HEK293T (cell line): ENCODE measurements at regions not wholly inside any gene's neighbourhood (a gene's known extent, or its start where the extent isn't known, plus 50 kb on each side); places are given as distances from the start of the nearest gene placed in this dataset.

ENCODE experiments used
- CTCF ChIA-PET: fragments of 350-600 bp; formaldehyde crosslinking; extraction: SDS; loops from one replicate; lab custom pipeline; 2021; ENCODE audit warnings: antibody characterized with exemption, inconsistent platforms; lab: Yijun Ruan, JAX
- POLR2A ChIA-PET: fragments of 350-600 bp; formaldehyde crosslinking; extraction: SDS; loops from one replicate; lab custom pipeline; 2020; ENCODE audit warnings: antibody characterized with exemption, inconsistent platforms; lab: Yijun Ruan, JAX
- DNase-seq: peaks from one replicate; pipeline ENCODE4 v3.0.0; 2012; ENCODE audit warnings: mixed read lengths; ENCODE audit errors: extremely low spot score
- ARNT ChIP-seq: fragments of 450-650 bp; IDR thresholded peaks from 2 replicates; pipeline ENCODE4 v1.6.1; 2017; ENCODE audit warnings: mild to moderate bottlenecking
- BHLHE40 ChIP-seq: fragments of 450-650 bp; IDR thresholded peaks from 2 replicates; pipeline ENCODE4 v1.6.1; 2016; ENCODE audit warnings: mild to moderate bottlenecking, moderate library complexity, borderline replicate concordance
- CTBP1 ChIP-seq: fragments of 450-650 bp; IDR thresholded peaks from 2 replicates; pipeline ENCODE4 v1.6.1; 2016; ENCODE audit warnings: borderline replicate concordance
- ELF4 ChIP-seq: fragments of 450-650 bp; IDR thresholded peaks from 2 replicates; pipeline ENCODE4 v1.6.1; 2017; ENCODE audit warnings: antibody characterized with exemption
- FOXA1 ChIP-seq: fragments of 450-650 bp; IDR thresholded peaks from 2 replicates; pipeline ENCODE4 v1.6.1; 2016; ENCODE audit warnings: mild to moderate bottlenecking
- FOXK2 ChIP-seq: fragments of 450-650 bp; IDR thresholded peaks from 2 replicates; pipeline ENCODE4 v1.6.1; 2016; ENCODE audit warnings: mild to moderate bottlenecking
- FOXM1 ChIP-seq: fragments of 450-650 bp; IDR thresholded peaks from 2 replicates; pipeline ENCODE4 v1.6.1; 2017; ENCODE audit warnings: mild to moderate bottlenecking, borderline replicate concordance
- HDGF ChIP-seq: fragments of 450-650 bp; IDR thresholded peaks from 2 replicates; pipeline ENCODE4 v1.6.1; 2017; ENCODE audit warnings: antibody characterized with exemption, borderline replicate concordance
- L3MBTL2 ChIP-seq: fragments of 450-650 bp; conservative IDR thresholded peaks from 2 replicates; pipeline ENCODE4 v1.6.1; 2016; ENCODE audit warnings: mild to moderate bottlenecking
- LEF1 ChIP-seq: fragments of 450-650 bp; IDR thresholded peaks from 2 replicates; pipeline ENCODE4 v1.6.1; 2017; ENCODE audit warnings: mild to moderate bottlenecking, borderline replicate concordance
- NFRKB ChIP-seq: fragments of 450-650 bp; IDR thresholded peaks from 2 replicates; pipeline ENCODE4 v1.6.1; 2016; ENCODE audit warnings: mild to moderate bottlenecking, moderate library complexity
- SP1 ChIP-seq: fragments of 450-650 bp; IDR thresholded peaks from 2 replicates; pipeline ENCODE4 v1.6.1; 2017
- SUZ12 ChIP-seq: fragments of 450-650 bp; IDR thresholded peaks from 2 replicates; pipeline ENCODE4 v1.6.1; 2016; ENCODE audit warnings: mild to moderate bottlenecking
- TARDBP ChIP-seq: fragments of 450-650 bp; IDR thresholded peaks from 2 replicates; pipeline ENCODE4 v1.6.1; 2016
- ZNF384 ChIP-seq: fragments of 450-650 bp; IDR thresholded peaks from 2 replicates; pipeline ENCODE4 v1.6.1; 2016
- TF ChIP-seq, protein P1 (sequence below): fragments of 450-650 bp; IDR thresholded peaks from 2 replicates; pipeline ENCODE4 v1.6.1; 2016

DNA sequence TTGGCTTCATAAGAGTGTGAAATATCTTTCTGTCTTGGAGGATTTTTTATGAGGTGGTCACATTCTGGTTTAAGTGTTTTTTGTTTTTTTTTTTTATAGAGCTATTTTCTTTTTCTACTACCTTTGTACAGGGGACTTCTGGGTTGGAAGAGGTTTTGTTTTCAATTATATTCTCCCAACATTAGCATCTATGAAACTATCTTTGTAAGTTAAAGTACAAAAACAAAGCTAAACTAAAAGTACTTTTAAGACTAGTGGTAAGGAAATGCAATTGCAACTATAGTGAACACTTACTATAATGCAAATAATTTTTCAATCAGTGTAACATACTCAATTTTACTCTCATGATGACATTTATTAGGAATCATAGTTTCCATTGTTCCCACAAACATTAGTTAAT lies 688.2 kb downstream of the SI start:
- no peak for TF ChIP-seq FOXA1
- TF ChIP-seq L3MBTL2, result no peak
- no peak for TF ChIP-seq SUZ12
- no peak for TF ChIP-seq ELF4
- no peak for TF ChIP-seq CTBP1
- no peak for TF ChIP-seq NFRKB
- no peak for TF ChIP-seq FOXK2
- TF ChIP-seq FOXM1, result no peak
- TF ChIP-seq ZNF384, result no peak
- no peak for TF ChIP-seq TARDBP
- no peak for TF ChIP-seq BHLHE40
- no peak for TF ChIP-seq LEF1
- TF ChIP-seq, protein P1, sequence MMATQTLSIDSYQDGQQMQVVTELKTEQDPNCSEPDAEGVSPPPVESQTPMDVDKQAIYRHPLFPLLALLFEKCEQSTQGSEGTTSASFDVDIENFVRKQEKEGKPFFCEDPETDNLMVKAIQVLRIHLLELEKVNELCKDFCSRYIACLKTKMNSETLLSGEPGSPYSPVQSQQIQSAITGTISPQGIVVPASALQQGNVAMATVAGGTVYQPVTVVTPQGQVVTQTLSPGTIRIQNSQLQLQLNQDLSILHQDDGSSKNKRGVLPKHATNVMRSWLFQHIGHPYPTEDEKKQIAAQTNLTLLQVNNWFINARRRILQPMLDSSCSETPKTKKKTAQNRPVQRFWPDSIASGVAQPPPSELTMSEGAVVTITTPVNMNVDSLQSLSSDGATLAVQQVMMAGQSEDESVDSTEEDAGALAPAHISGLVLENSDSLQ, result no peak
- no peak for TF ChIP-seq HDGF
- no peak for TF ChIP-seq SP1
- ChIA-PET CTCF (no interaction called here), POLR2A (no interaction called here)
- no peak for DNase-seq

DNA sequence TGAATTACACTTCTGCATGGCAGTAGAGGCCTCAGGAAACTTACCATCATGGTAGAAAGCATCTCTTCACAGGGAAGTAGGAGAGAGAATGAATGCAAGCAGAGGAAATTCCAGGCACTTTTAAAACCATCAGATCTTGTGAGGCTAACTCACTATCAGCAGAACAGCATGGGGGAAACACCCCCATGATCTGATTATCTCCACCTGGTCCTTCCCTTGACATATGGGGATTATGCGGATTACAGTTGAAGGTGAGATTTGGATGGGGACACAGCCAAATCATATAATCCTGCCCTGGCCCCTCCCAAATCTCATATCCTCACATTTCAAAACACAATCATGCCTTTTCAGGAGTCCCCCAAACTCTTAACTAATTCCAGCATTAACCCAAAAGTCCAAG lies 691.1 kb downstream of the SI start:
- ChIA-PET CTCF (no interaction called here), POLR2A (no interaction called here)
- TF ChIP-seq CTBP1 (no peak), BHLHE40 (no peak), FOXM1 (no peak), TARDBP (no peak), ZNF384 (no peak), ARNT (no peak), SP1 (no peak), ELF4 (no peak), L3MBTL2 (no peak), SUZ12 (no peak), HDGF (no peak)
- TF ChIP-seq, protein P1, result no peak
- no peak for DNase-seq

DNA sequence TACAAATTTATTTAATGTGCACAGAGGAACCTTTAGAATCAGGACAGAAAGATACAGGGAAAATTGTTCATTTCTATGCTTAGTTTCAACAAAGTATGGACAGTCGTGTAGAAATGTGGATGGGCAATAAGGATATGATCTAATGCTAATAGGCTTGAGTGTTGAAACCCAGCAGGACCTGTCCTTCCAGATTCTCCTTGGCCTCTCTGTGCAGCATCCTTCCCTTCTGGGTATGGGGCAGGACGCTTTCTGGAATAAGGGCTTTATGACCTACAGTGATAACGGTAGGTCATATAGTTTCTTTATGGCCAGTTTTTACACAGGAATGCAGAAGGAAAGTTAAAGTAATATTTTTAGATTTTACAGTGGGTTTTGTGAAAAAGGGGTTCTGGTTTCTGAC lies 698.1 kb downstream of the SI start:
- DNase-seq, result no peak
- POLR2A ChIA-PET, result no interaction called here
- no peak for TF ChIP-seq ELF4
- no peak for TF ChIP-seq ARNT
- TF ChIP-seq FOXA1, result no peak
- TF ChIP-seq HDGF, result no peak
- TF ChIP-seq ZNF384, result no peak
- CTCF ChIA-PET, result no interaction called here

DNA sequence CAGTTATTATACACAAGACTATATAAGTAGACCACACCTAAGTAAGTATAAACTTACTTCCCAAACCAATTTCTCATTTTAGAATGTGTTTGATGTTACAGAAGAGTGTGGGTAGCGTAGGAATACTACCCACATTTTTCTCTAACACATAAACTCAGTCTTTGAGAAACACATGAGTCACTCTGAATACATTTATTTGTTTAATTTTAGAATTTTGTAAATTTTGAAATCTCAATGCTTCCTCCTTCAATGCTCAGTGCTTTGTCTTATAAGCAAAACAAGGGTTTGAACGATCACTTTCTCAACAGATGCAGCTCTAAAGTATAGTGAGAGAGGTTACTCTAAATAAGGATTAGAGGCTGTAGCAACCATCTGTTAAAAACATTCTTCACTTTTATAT lies 700.8 kb downstream of the SI start:
- no peak for DNase-seq
- ChIA-PET CTCF (no interaction called here), POLR2A (no interaction called here)
- TF ChIP-seq NFRKB (no peak), FOXA1 (no peak)

DNA sequence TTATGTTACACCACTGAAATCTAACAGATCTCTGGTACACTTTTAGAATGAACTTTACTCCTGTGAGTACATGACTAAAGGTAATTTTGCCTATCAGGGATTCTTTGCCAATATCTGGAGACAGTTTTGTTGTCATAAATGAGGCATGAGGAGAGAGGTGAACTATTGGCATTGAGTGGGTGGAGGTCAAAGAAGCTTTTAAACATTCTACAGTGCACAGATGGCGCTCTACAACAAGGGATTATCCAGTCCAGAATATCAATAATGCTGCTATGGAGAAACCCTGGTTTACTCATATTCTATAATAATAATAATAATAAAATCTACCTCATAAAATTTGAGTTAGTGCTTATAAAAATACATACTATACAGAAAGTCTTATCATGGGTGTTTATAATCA lies 702.3 kb downstream of the SI start:
- TF ChIP-seq SUZ12 (no peak), BHLHE40 (no peak), TARDBP (no peak), NFRKB (no peak), FOXM1 (no peak)
- CTCF ChIA-PET, result no interaction called here
- POLR2A ChIA-PET, result no interaction called here
- no peak for DNase-seq

DNA sequence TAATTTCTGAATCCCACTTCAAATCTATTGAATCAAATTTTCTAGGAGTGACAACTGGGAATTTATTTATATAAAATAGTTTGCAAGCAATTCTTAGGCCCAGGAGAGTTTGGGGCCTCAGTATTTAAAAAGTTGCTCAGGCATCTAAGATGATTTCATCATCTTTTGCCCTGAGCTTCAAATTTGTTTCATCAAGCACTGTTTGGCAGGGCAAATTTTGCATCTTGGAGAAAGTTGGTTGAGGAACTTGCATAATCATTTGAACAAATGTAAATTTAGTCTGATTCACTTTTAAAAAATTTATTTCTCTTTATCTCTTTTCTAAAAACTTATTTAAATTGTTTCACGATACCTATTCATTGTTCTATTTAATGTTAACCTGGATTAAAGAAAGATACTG lies 702.8 kb downstream of the SI start:
- ChIA-PET POLR2A (no interaction called here), CTCF (no interaction called here)
- DNase-seq, result no peak
- TF ChIP-seq L3MBTL2 (no peak), SUZ12 (no peak), FOXM1 (no peak), BHLHE40 (no peak), ARNT (no peak), CTBP1 (no peak)
- TF ChIP-seq, protein P1, result no peak

DNA sequence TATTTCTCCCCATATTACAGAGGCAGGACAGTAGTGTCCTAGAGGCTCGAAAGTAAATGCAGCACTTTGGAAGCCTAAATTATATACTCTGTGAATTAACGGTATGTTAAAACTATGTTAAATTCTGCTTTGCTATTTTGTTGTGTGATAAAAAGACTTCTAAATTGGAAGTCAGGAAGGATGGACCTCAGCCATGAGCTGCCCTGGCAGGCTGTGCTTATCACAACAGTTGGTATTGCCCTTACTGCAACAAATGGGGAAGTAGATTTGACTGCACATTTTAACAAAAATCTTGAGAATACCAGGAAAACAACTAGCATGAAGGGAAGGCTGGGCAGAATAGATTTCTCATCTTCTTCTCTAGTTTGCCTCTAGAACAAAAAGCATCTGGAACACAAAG lies 706.6 kb downstream of the SI start:
- CTCF ChIA-PET, result no interaction called here
- POLR2A ChIA-PET, result no interaction called here
- TF ChIP-seq SP1 (no peak), L3MBTL2 (no peak), ELF4 (no peak), TARDBP (no peak), ZNF384 (no peak), NFRKB (no peak), FOXM1 (no peak), LEF1 (no peak), SUZ12 (no peak), CTBP1 (no peak), HDGF (no peak), BHLHE40 (no peak), ARNT (no peak), FOXK2 (no peak), FOXA1 (no peak)
- TF ChIP-seq, protein P1, result no peak
- no peak for DNase-seq
